Panc1 (cell line): ENCODE measurements at regions not wholly inside any gene's neighbourhood (a gene's known extent, or its start where the extent isn't known, plus 50 kb on each side); places are given as distances from the start of the nearest gene placed in this dataset.

Experiments used
- ATAC-seq: fragments of 200-7000 bp; cut with Tn5 transposase; 2 replicates; pipeline ENCODE4 v1.9.1; 2020; ENCODE audit warnings: mild to moderate bottlenecking, moderate library complexity
- BruUV-seq: library from RNA; stranded (reverse); fragments of 400-500 nt; replicated peaks from 2 replicates; lab custom pipeline; 2021; lab: Mats Ljungman, UMichigan
- CTCF ChIA-PET: fragments of 300-600 bp; sonication (Branson Sonifier 250); formaldehyde crosslinking; loops from one replicate; lab custom pipeline; 2022; ENCODE audit warnings: antibody characterized with exemption; lab: Charles Lee
- POLR2A ChIA-PET: fragments of 300-600 bp; sonication (Branson Sonifier 250); formaldehyde crosslinking; loops from one replicate; lab custom pipeline; 2022; ENCODE audit warnings: antibody characterized with exemption; lab: Charles Lee
- DNase-seq: peaks from one replicate; pipeline ENCODE4 v3.0.0-alpha.2; 2010; ENCODE audit warnings: low read depth, low spot score
- H3K27ac ChIP-seq: 2 replicates; pipeline ENCODE4 v1.5.1; 2011; ENCODE audit warnings: mild to moderate bottlenecking, low read length, inconsistent platforms
- H3K27me3 ChIP-seq: fragments of 200-500 bp; sonication (Bioruptor generic); 2 replicates; pipeline ENCODE4 v1.6.0; 2014; ENCODE audit warnings: low read length, inconsistent platforms; ENCODE audit not compliant: control insufficient read depth, insufficient read depth
- H3K36me3 ChIP-seq: fragments of 200-500 bp; sonication (Bioruptor generic); 2 replicates; pipeline ENCODE4 v1.5.1; 2014; ENCODE audit warnings: inconsistent platforms, mild to moderate bottlenecking, low read length, moderate library complexity; ENCODE audit not compliant: control insufficient read depth, insufficient read depth
- H3K4me1 ChIP-seq: 2 replicates; pipeline ENCODE4 v1.5.1; 2011; ENCODE audit warnings: inconsistent platforms, mild to moderate bottlenecking, low read length, moderate library complexity; ENCODE audit not compliant: control insufficient read depth, insufficient read depth
- H3K4me3 ChIP-seq, 2 experiments: 2 replicates each; pipeline ENCODE4 v1.5.1; 2011 to 2012; ENCODE audit warnings: low read depth in 2 of 2, low read length in 2 of 2, mild to moderate bottlenecking in 2 of 2, inconsistent platforms in 1 of 2, moderate library complexity in 1 of 2
- H3K9me3 ChIP-seq: fragments of 200-500 bp; sonication (Bioruptor generic); 2 replicates; pipeline ENCODE4 v1.5.1; 2014; ENCODE audit warnings: low read depth, mild to moderate bottlenecking, inconsistent platforms, low read length, moderate library complexity; ENCODE audit not compliant: control insufficient read depth, insufficient read depth
- POLR2AphosphoS5 ChIP-seq: IDR thresholded peaks from 2 replicates; pipeline ENCODE4 v1.6.1; 2012; ENCODE audit warnings: mild to moderate bottlenecking, low read depth, low read length, moderate library complexity
- REST ChIP-seq, 2 experiments: IDR thresholded peaks; 2 replicates each; pipeline ENCODE4 v1.6.1; 2011 to 2012; ENCODE audit warnings: low read depth in 2 of 2, control low read depth in 1 of 2, low read length in 1 of 2, mild to moderate bottlenecking in 1 of 2, moderate library complexity in 1 of 2; ENCODE audit not compliant: insufficient read depth in 1 of 2
- SIN3A ChIP-seq: IDR thresholded peaks from 2 replicates; pipeline ENCODE4 v1.6.1; 2012; ENCODE audit warnings: low read depth, mild to moderate bottlenecking, low read length, moderate library complexity, borderline replicate concordance; ENCODE audit not compliant: insufficient read depth
- TCF7L2 ChIP-seq: IDR thresholded peaks from 2 replicates; pipeline ENCODE4 v1.6.1; 2011; ENCODE audit warnings: mild to moderate bottlenecking, low read depth, low read length, inconsistent platforms
- in situ Hi-C: cut with HindIII; loops from 2 replicates; pipeline ENCODE4 v1.10.0; 2016; ENCODE audit warnings: low sequenced_read_pairs, low pct_unique_long_range_greater_than_20kb
- intact Hi-C: fragments of 100-400 bp; cut with micrococcal nuclease; formaldehyde crosslinking; loops from one replicate; pipeline ENCODE4 v1.10.0; 2022; ENCODE audit not compliant: unreplicated experiment
- TF ChIP-seq, protein P1 (sequence below): fragments of 450-650 bp; IDR thresholded peaks from 2 replicates; pipeline ENCODE4 v1.5.1; 2017; ENCODE audit warnings: mild to moderate bottlenecking

DNA sequence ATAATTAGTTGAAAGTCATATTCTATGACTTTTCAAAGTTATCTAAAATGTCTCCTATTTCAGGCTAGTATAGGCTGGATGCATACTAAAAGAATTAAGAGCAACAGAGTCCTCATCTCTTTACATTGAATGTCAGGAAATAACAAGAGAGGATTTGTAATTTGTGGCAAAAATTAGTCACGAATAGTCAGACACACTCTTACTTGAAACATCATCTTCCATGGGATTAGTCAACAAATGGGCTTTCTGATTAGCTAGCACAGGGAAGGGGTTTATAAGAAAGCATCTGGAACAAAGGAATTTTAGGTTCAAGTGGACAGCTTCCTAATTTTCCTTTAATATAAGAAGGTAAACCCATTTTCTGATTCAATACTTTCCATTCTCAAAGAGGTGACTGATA is 330.3 kb upstream of the MEX3C start:
- Histone ChIP-seq H3K27ac (no peak overlapping the region), H3K4me1 (no peaks in the 10 kb centered on the region), H3K9me3 (no peaks in the 10 kb centered on the region), H3K4me3 (no peak overlapping the region), H3K36me3 (no peaks in the 10 kb centered on the region), H3K27me3 (no peaks in the 10 kb centered on the region)
- no peak for ATAC-seq
- intact Hi-C loops: no loop called here
- CTCF ChIA-PET: no interaction called here
- no TSS peak for BruUV-seq
- POLR2A ChIA-PET: no interaction called here
- DNase-seq: no peak
- TF ChIP-seq TCF7L2 (no peak), POLR2AphosphoS5 (no peak), REST (IDR thresholded peaks at IDR 0.05; ENCODE audit: insufficient read depth in 1 of 2, low read depth in 2 of 2, low read length in 1 of 2) (no peak), SIN3A (no peak)
- TF ChIP-seq, protein P1, sequence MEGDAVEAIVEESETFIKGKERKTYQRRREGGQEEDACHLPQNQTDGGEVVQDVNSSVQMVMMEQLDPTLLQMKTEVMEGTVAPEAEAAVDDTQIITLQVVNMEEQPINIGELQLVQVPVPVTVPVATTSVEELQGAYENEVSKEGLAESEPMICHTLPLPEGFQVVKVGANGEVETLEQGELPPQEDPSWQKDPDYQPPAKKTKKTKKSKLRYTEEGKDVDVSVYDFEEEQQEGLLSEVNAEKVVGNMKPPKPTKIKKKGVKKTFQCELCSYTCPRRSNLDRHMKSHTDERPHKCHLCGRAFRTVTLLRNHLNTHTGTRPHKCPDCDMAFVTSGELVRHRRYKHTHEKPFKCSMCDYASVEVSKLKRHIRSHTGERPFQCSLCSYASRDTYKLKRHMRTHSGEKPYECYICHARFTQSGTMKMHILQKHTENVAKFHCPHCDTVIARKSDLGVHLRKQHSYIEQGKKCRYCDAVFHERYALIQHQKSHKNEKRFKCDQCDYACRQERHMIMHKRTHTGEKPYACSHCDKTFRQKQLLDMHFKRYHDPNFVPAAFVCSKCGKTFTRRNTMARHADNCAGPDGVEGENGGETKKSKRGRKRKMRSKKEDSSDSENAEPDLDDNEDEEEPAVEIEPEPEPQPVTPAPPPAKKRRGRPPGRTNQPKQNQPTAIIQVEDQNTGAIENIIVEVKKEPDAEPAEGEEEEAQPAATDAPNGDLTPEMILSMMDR: no peak
- in situ Hi-C loops: no loop called here

GRCh38 chr18:51531501-51531900 is 334.0 kb upstream of the MEX3C start:
- DNase-seq (no peak), ATAC-seq (no peak)
- intact Hi-C loops (no loop called here), in situ Hi-C loops (no loop called here)
- TF ChIP-seq TCF7L2 (no peak), POLR2AphosphoS5 (no peak), REST (IDR thresholded peaks at IDR 0.05; ENCODE audit: insufficient read depth in 1 of 2, low read depth in 2 of 2, low read length in 1 of 2) (no peak), SIN3A (no peak)
- TF ChIP-seq, protein P1: no peak
- BruUV-seq: no TSS peak
- POLR2A ChIA-PET: no interaction called here
- no peaks in the 10 kb centered on the region for H3K4me1 ChIP-seq
- H3K36me3 ChIP-seq: no peaks in the 10 kb centered on the region
- H3K9me3 ChIP-seq: no peaks in the 10 kb centered on the region
- no peak overlapping the region for H3K4me3 ChIP-seq
- CTCF ChIA-PET: no interaction called here
- no peaks in the 10 kb centered on the region for H3K27me3 ChIP-seq
- H3K27ac ChIP-seq: no peak overlapping the region
